ENCODE measurements at regions not wholly inside any gene's neighbourhood (a gene's known extent, or its start where the extent isn't known, plus 50 kb on each side); places are given as distances from the start of the nearest gene placed in this dataset.

- no peak for FAIRE-seq
These were observed 250.8 kb downstream of the ANAPC1 start for GRCh38 chr2:111633189-111633588.

DNA sequence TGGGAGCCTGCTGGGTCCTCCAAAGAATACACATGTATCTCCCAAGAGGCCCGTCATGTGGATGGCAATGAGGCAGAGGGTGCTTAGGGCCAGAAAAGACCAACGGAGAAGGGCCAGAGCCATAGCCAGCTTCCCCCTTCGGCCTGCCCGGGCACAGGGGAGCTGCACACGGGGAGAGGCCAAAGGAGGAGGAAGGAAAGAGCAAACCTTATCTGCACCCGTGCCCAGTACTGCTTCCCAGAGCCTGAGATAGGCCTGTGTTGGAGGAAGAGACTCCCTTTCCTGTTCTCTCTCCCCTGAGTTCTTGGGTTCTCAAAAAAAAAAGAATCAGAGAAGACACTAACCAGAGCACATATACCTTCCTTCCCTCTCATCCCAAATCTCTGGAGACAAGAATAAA is 250.3 kb downstream of the ANAPC1 start:
- no peak for FAIRE-seq

GRCh38 chr2:111634050-111634794 is 249.8 kb downstream of the ANAPC1 start:
- FAIRE-seq: no peak

DNA sequence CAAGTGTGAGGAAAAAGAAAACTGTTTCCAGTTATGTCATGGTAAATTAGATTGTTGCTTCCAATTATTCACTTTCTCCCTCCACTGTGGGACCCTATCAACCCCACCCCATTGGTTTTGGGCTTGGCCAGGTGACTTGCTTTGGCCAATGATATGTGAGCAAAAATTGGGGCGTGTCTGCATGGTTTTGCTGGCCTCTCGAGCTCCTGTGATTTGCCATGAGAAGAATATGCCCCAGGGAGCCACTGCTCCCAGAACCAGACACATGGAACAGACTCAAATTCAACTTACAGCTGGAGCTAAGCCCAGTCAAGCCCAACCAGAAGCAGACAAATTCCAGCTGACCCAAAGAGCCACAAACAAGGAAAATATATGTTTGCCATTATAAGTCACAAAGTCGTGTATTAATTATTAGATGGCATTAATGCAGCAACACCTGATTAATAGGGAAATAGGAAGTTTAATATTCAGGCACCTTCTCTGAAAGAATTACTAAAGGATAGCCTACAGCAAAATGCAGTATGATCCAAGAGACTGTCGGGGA is 248.9 kb downstream of the ANAPC1 start:
- FAIRE-seq: no peak

- FAIRE-seq: no peak
These were observed 247.1 kb downstream of the ANAPC1 start for GRCh38 chr2:111636905-111637304.

- FAIRE-seq: no peak
These were observed 245.6 kb downstream of the ANAPC1 start for GRCh38 chr2:111638274-111638877.

GRCh38 chr2:111640480-111640879 is 243.5 kb downstream of the ANAPC1 start:
- no peak for FAIRE-seq

- FAIRE-seq: no peak
These were observed 241.2 kb downstream of the ANAPC1 start for GRCh38 chr2:111642586-111643327.

GRCh38 chr2:111643759-111644158 is 240.2 kb downstream of the ANAPC1 start:
- FAIRE-seq: no peak

- no peak for FAIRE-seq
These were observed 236.6 kb downstream of the ANAPC1 start for GRCh38 chr2:111647359-111647758.

GRCh38 chr2:111652038-111652437 is 232.0 kb downstream of the ANAPC1 start:
- FAIRE-seq: no peak

DNA sequence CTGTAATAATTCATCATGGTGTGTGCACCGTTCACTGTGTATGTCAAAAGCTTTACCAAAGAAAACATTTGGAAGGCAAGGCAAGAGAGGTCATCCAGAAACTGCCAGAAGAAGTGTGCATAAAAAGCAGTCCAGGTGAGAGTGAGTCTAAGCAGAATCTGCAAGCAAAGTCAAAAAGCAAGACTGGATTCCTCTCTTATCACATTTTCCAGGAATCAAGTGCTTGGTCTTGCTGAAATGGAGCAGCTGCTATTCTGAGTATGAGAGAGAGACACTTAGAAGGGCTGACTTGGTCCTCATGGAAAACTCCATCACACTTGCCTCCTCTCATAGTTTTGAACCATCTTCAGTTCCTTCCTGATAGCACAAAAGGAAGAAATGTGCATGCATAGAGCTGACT is 231.3 kb downstream of the ANAPC1 start:
- FAIRE-seq: no peak

GRCh38 chr2:111653103-111653624 is 230.8 kb downstream of the ANAPC1 start:
- no peak for FAIRE-seq

GRCh38 chr2:111653913-111654312 is 230.1 kb downstream of the ANAPC1 start:
- FAIRE-seq: no peak

DNA sequence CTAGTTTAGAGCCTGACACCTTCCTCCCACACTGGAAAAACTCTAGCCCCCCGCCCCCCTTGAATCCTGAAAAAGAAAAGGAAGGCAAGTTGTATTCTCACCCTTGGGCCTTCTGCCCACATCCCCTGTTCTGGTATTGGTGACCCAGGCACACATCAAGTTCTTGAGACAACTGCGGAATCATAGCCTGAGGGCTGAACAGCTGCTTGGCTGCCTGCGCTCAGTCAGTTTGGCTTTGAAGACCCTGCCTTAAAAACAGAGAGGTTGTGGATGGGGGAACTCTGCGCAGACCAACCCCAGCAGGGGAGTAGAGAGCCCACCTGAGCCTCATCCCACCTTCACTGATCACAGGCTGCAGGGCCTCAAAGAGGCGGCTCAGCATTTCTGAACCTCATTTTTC is 229.2 kb downstream of the ANAPC1 start:
- FAIRE-seq: no peak

- no peak for FAIRE-seq
These were observed 227.6 kb downstream of the ANAPC1 start for GRCh38 chr2:111656436-111656835.

- FAIRE-seq: no peak
These were observed 227.1 kb downstream of the ANAPC1 start for GRCh38 chr2:111656894-111657293.

- FAIRE-seq: no peak
These were observed 226.5 kb downstream of the ANAPC1 start for GRCh38 chr2:111657351-111657975.

GRCh38 chr2:111659361-111660333 is 224.3 kb downstream of the ANAPC1 start:
- no peak for FAIRE-seq

GRCh38 chr2:111660811-111661210 is 223.2 kb downstream of the ANAPC1 start:
- no peak for FAIRE-seq

DNA sequence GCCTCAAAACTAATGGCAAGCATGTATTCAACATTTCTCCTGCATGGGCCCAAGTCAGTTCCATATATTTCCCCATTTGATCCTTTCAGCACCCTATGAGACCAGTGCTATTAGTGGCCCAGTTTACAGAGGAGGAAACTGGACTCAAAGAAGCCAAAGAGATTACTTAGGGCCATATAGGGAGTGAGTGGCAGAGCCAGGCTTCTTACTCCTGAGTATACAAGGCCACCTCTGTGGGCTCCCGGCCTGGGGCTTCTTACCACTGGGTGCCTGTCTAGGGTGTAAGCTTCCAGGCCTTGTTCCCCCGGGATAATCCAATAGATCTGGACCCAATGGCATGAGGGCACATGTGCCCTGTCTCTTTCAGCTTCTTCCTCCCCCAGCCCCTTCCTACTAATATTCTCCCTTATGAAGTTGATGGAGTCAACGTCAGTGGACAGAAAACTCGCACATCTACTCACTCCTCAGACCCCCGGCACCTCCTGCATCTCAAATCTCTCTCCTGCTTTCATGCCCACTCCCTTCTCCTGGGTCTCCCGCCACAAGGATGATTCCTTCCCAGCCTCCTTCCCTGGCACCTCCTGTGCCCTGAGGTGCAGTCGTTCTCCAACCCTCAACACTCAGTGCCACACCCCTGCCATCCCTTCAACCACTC is 222.6 kb downstream of the ANAPC1 start:
- no peak for FAIRE-seq
